ENCODE measurements at regions not wholly inside any gene's neighbourhood (a gene's known extent, or its start where the extent isn't known, plus 50 kb on each side); places are given as distances from the start of the nearest gene placed in this dataset.

GRCh38 chr13:73598020-73598712, 536.0 kb downstream of the KLF12 start:
- Mint-ChIP-seq H3K36me3 (ENCODE audit: low read depth) (no peaks in the 10 kb centered on the region), H3K9me3 (ENCODE audit: low read depth) (no peaks in the 10 kb centered on the region), H3K4me1 (ENCODE audit: low read depth) (no peaks in the 10 kb centered on the region), H3K4me3 (ENCODE audit: unreplicated experiment) (no peak overlapping the region), H3K27me3 (ENCODE audit: low read depth) (no peaks in the 10 kb centered on the region), H3K27ac (ENCODE audit: unreplicated experiment) (no peak overlapping the region)
- DNase-seq (ENCODE audit: low spot score), result no peak
- no peak for TF ChIP-seq CTCF (IDR thresholded peaks at IDR 0.05)

GRCh38 chr13:73596382-73596781, 537.6 kb downstream of the KLF5 start:
- Mint-ChIP-seq H3K27ac (ENCODE audit: unreplicated experiment) (no peak overlapping the region), H3K4me1 (ENCODE audit: low read depth) (no peaks in the 10 kb centered on the region), H3K4me3 (ENCODE audit: unreplicated experiment) (no peak overlapping the region), H3K36me3 (ENCODE audit: low read depth) (no peaks in the 10 kb centered on the region), H3K27me3 (ENCODE audit: low read depth) (no peaks in the 10 kb centered on the region), H3K9me3 (ENCODE audit: low read depth) (no peaks in the 10 kb centered on the region)
- no peak for TF ChIP-seq CTCF (IDR thresholded peaks at IDR 0.05)
- no peak for DNase-seq (ENCODE audit: low spot score)

GRCh38 chr13:73593199-73593765, 534.5 kb downstream of the KLF5 start:
- no peak for TF ChIP-seq CTCF (IDR thresholded peaks at IDR 0.05)
- no peaks in the 10 kb centered on the region for H3K27me3 Mint-ChIP-seq (ENCODE audit: low read depth)
- no peaks in the 10 kb centered on the region for H3K4me1 Mint-ChIP-seq (ENCODE audit: low read depth)
- H3K9me3 Mint-ChIP-seq (ENCODE audit: low read depth), result no peaks in the 10 kb centered on the region
- H3K36me3 Mint-ChIP-seq (ENCODE audit: low read depth), result no peaks in the 10 kb centered on the region
- H3K27ac Mint-ChIP-seq (ENCODE audit: unreplicated experiment), result no peak overlapping the region
- H3K4me3 Mint-ChIP-seq (ENCODE audit: unreplicated experiment), result no peak overlapping the region
- DNase-seq (ENCODE audit: low spot score), result no peak

- Mint-ChIP-seq H3K27ac (ENCODE audit: unreplicated experiment) (no peak overlapping the region), H3K36me3 (ENCODE audit: low read depth) (no peaks in the 10 kb centered on the region), H3K9me3 (ENCODE audit: low read depth) (no peaks in the 10 kb centered on the region), H3K4me1 (ENCODE audit: low read depth) (no peaks in the 10 kb centered on the region), H3K4me3 (ENCODE audit: unreplicated experiment) (no peak overlapping the region), H3K27me3 (ENCODE audit: low read depth) (peaks cover 4% of the 10 kb centered on the region)
- DNase-seq (ENCODE audit: low spot score), result no peak
- no peak for TF ChIP-seq CTCF (IDR thresholded peaks at IDR 0.05)
Observed at GRCh38 chr13:73591861-73592260, 533.1 kb downstream of the KLF5 start.

GRCh38 chr13:73590795-73591194, 532.0 kb downstream of the KLF5 start:
- Mint-ChIP-seq H3K9me3 (ENCODE audit: low read depth) (peaks cover 4% of the 10 kb centered on the region), H3K27ac (ENCODE audit: unreplicated experiment) (no peak overlapping the region), H3K27me3 (ENCODE audit: low read depth) (peaks cover 8% of the 10 kb centered on the region), H3K36me3 (ENCODE audit: low read depth) (no peaks in the 10 kb centered on the region), H3K4me1 (ENCODE audit: low read depth) (no peaks in the 10 kb centered on the region), H3K4me3 (ENCODE audit: unreplicated experiment) (no peak overlapping the region)
- TF ChIP-seq CTCF (IDR thresholded peaks at IDR 0.05), result no peak
- DNase-seq (ENCODE audit: low spot score), result no peak

All from chondrocyte (in vitro differentiated cells).